ENCODE measurements at regions not wholly inside any gene's neighbourhood (a gene's known extent, or its start where the extent isn't known, plus 50 kb on each side); places are given as distances from the start of the nearest gene placed in this dataset.

- no peak for DNase-seq (ENCODE audit: low spot score)
- H3K4me1 ChIP-seq, result no peaks in the 10 kb centered on the region
- H3K36me3 ChIP-seq, result no peaks in the 10 kb centered on the region
- H3K4me3 ChIP-seq, result no peak overlapping the region
- no peaks in the 10 kb centered on the region for H3K27me3 ChIP-seq
- TF ChIP-seq CTCF (IDR thresholded peaks at IDR 0.05), result no peak
- H3K9me3 ChIP-seq, result no peaks in the 10 kb centered on the region
- H3K27ac ChIP-seq, result no peak overlapping the region
Measured at GRCh38 chr4:120525106-120525505, 397.4 kb downstream of the PRDM5 start.

GRCh38 chr4:120524237-120524636, 398.3 kb downstream of the PRDM5 start:
- Histone ChIP-seq H3K4me1 (no peaks in the 10 kb centered on the region), H3K27ac (no peak overlapping the region), H3K36me3 (no peaks in the 10 kb centered on the region), H3K27me3 (no peaks in the 10 kb centered on the region), H3K4me3 (no peak overlapping the region), H3K9me3 (no peaks in the 10 kb centered on the region)
- no peak for DNase-seq (ENCODE audit: low spot score)
- no peak for TF ChIP-seq CTCF (IDR thresholded peaks at IDR 0.05)

GRCh38 chr4:120520761-120521160, 401.8 kb downstream of the PRDM5 start:
- no peaks in the 10 kb centered on the region for H3K27me3 ChIP-seq
- no peaks in the 10 kb centered on the region for H3K4me1 ChIP-seq
- H3K36me3 ChIP-seq, result no peaks in the 10 kb centered on the region
- no peak for DNase-seq (ENCODE audit: low spot score)
- no peaks in the 10 kb centered on the region for H3K9me3 ChIP-seq
- no peak overlapping the region for H3K4me3 ChIP-seq
- no peak overlapping the region for H3K27ac ChIP-seq
- TF ChIP-seq CTCF (IDR thresholded peaks at IDR 0.05), result no peak

GRCh38 chr4:120517966-120518365, 404.6 kb downstream of the PRDM5 start:
- no peak overlapping the region for H3K4me3 ChIP-seq
- no peak for TF ChIP-seq CTCF (IDR thresholded peaks at IDR 0.05)
- peaks cover 0 to 4% of the 10 kb centered on the region in 2 donors for H3K9me3 ChIP-seq
- DNase-seq (ENCODE audit: low spot score), result peak; percentile 58
- H3K27ac ChIP-seq, result peak overlapping the region in 1 of 2 donors; percentile 36
- no peaks in the 10 kb centered on the region for H3K27me3 ChIP-seq
- no peaks in the 10 kb centered on the region for H3K36me3 ChIP-seq
- H3K4me1 ChIP-seq, result no peaks in the 10 kb centered on the region

- H3K9me3 ChIP-seq, result peaks cover 0 to 4% of the 10 kb centered on the region in 2 donors
- no peaks in the 10 kb centered on the region for H3K4me1 ChIP-seq
- no peaks in the 10 kb centered on the region for H3K36me3 ChIP-seq
- DNase-seq (ENCODE audit: low spot score), result no peak
- H3K27me3 ChIP-seq, result no peaks in the 10 kb centered on the region
- H3K27ac ChIP-seq, result no peak overlapping the region
- H3K4me3 ChIP-seq, result no peak overlapping the region
- no peak for TF ChIP-seq CTCF (IDR thresholded peaks at IDR 0.05)
Measured at GRCh38 chr4:120509719-120510118, 412.8 kb downstream of the PRDM5 start.

GRCh38 chr4:120509222-120509621, 413.3 kb downstream of the PRDM5 start:
- H3K27ac ChIP-seq, result no peak overlapping the region
- TF ChIP-seq CTCF (IDR thresholded peaks at IDR 0.05), result no peak
- DNase-seq (ENCODE audit: low spot score), result no peak

More at GRCh38 chr4:120509222-120509621, 413.3 kb downstream of the PRDM5 start:
- H3K36me3 ChIP-seq, result no peaks in the 10 kb centered on the region
- H3K9me3 ChIP-seq, result peaks cover 0 to 4% of the 10 kb centered on the region in 2 donors
- no peaks in the 10 kb centered on the region for H3K27me3 ChIP-seq
- no peaks in the 10 kb centered on the region for H3K4me1 ChIP-seq
- no peak overlapping the region for H3K4me3 ChIP-seq

Data from right atrium auricular region (tissue), 2 donors.